ENCODE measurements at regions not wholly inside any gene's neighbourhood (a gene's known extent, or its start where the extent isn't known, plus 50 kb on each side); places are given as distances from the start of the nearest gene placed in this dataset.

GRCh38 chrX:150058728-150059127 is 120.4 kb upstream of the EOLA2 start (continued):
- TF ChIP-seq ZBTB40 (IDR thresholded peaks at IDR 0.05) (no peak), ZBTB40 (CRISPR knock-in tag; IDR thresholded peaks at IDR 0.05) (no peak)

- Histone ChIP-seq H3K79me2 (ENCODE audit: insufficient read depth, low read length) (no peaks in the 10 kb centered on the region), H3K4me2 (ENCODE audit: low read depth, low read length) (no peak overlapping the region), H3K4me1 (ENCODE audit: insufficient read depth, low read length) (no peaks in the 10 kb centered on the region), H4K20me1 (ENCODE audit: insufficient read depth, low read length) (no peaks in the 10 kb centered on the region), H3K4me3 (replicated peaks in 1 of 3; ENCODE audit: insufficient read depth in 1 of 3, low read depth in 2 of 3, low read length in 3 of 3) (no peak overlapping the region), H3K36me3 (replicated peaks in 1 of 2; ENCODE audit: control insufficient read depth in 1 of 2, insufficient read depth in 2 of 2, low read length in 2 of 2) (no peaks in the 10 kb centered on the region), H3K9ac (ENCODE audit: insufficient read depth, low read depth, low read length) (no peak overlapping the region), H3K27me3 (ENCODE audit: control insufficient read depth in 1 of 2, insufficient read depth in 2 of 2, low read length in 2 of 2) (no peaks in the 10 kb centered on the region), H2AFZ (ENCODE audit: low read length) (no peak overlapping the region), H3K9me3 (ENCODE audit: low read length) (no peaks in the 10 kb centered on the region), H3K27ac (ENCODE audit: extremely low read length, insufficient read depth, low read length) (no peak overlapping the region)
- DNase-seq (ENCODE audit: low spot score): no peak
- in situ Hi-C loops (cut with HindIII; ENCODE audit: extremely low pct_ligation_motif_present, low pct_unique_long_range_greater_than_20kb) (no loop called here), intact Hi-C loops (cut with micrococcal nuclease; ENCODE audit: unreplicated experiment) (no loop called here)
- ChIA-PET CTCF (ENCODE audit: low intra/inter-chr PET ratio, low total read pairs) (no interaction called here), POLR2A (no interaction called here)
- no TSS peak for BruUV-seq (replicated peaks)
- TF ChIP-seq SOX5 (CRISPR knock-in tag; IDR thresholded peaks at IDR 0.05; ENCODE audit: borderline replicate concordance): no peak
- WGBS (ENCODE audit: low lambda C conversion rate): 85% methylated on average over 6 of the region's 7 CpGs
- no peak for ATAC-seq
- FAIRE-seq: no peak
Observed at GRCh38 chrX:150060406-150060805, 122.1 kb upstream of the EOLA2 start.

Measured in HepG2 (cell line).